ENCODE measurements at regions not wholly inside any gene's neighbourhood (a gene's known extent, or its start where the extent isn't known, plus 50 kb on each side); places are given as distances from the start of the nearest gene placed in this dataset.
"Not testable (repeated sequence)": the region's sequence is repeated elsewhere in the genome, so short reads cannot be mapped to it uniquely, and the experiment has no call there.

DNA sequence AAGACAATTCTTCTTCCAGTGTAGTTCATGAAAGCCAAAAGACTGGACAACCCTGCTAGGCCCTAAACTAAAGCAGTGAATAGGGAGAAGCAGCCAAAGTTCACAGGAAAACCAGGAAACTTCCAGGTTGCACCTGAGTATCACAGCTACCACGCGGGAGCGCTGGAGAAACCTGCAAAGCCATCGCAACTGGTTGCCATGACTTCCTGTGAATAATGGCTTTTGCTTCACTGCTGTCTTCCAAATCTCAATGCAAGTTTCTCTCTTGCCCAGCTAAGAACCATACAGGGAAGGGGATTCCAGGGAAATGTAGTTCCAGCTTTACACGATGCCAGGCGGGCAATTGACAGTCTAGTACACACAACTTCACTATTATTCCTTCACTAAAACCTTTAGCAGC is 114.1 kb downstream of the GXYLT1 start:
- no peak for DNase-seq (ENCODE audit: low read depth in 2 of 2)

- DNase-seq (ENCODE audit: low read depth in 2 of 2): no peak
Observed at GRCh38 chr12:42027546-42027945, 117.1 kb downstream of the GXYLT1 start.

DNA sequence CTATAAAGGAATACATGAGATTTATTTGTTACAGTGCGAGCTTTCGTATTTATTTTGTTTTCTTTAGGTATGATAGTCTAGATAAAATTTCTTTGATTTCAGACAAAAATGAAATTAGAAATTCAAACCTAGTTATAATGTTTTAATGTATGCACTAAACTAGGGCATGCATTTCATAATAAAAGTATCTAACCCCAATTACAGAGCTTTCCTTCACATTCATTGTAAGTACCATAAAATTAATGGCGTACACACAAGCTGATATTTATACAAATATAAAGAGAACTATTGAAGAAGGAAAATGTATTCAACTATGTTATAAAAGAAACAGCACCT is 120.2 kb downstream of the GXYLT1 start:
- DNase-seq (ENCODE audit: low read depth in 2 of 2): no peak

GRCh38 chr12:42023733-42024494 is 120.8 kb downstream of the GXYLT1 start:
- peak; percentile 33 to 45 for DNase-seq (ENCODE audit: low read depth in 2 of 2)

- not testable (repeated sequence) for DNase-seq (ENCODE audit: low read depth in 2 of 2)
Observed at GRCh38 chr12:42021937-42022336, 122.7 kb downstream of the GXYLT1 start.

DNA sequence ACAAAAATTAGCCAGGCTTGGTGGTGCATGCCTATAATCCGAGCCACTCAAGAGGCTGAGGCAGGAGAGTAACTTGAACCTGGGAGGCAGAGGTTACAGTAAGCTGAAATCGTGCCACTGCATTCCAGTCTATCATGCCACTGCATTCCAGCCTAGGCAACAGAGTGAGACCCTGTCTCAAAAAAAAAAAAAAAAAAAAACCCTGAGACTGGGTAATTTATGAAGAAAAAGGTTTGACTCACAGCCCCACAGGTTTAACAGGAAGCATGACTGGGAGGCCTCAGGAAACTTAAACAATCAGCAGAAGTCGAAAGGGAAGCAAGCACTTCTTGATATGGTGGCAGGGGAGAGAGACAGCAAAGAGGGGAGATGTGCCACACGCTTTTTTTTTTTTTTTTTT is 123.2 kb downstream of the GXYLT1 start:
- no peak for DNase-seq (ENCODE audit: low read depth in 2 of 2)

- DNase-seq (ENCODE audit: low read depth in 2 of 2): no peak
Observed at GRCh38 chr12:42020226-42020625, 124.4 kb downstream of the GXYLT1 start.

DNA sequence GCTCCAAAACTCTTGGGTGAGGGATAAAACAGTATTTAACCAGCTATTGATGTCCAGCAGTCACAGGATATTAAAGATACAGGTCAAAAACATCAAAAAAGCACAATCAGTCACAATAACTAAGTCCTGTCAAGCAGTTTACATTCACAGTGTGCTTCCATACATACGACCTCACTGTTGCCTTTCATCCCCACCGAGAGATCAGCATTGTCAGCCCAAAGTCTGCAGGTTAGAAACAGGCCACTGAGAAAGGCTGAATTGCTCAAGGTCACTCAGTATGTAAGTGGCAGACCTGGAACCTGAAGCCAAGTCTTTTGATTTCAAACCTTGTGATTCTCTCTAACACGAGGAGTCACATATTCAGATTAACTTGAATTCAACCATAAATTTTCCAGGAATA is 124.9 kb downstream of the GXYLT1 start:
- DNase-seq (ENCODE audit: low read depth in 2 of 2): no peak

DNA sequence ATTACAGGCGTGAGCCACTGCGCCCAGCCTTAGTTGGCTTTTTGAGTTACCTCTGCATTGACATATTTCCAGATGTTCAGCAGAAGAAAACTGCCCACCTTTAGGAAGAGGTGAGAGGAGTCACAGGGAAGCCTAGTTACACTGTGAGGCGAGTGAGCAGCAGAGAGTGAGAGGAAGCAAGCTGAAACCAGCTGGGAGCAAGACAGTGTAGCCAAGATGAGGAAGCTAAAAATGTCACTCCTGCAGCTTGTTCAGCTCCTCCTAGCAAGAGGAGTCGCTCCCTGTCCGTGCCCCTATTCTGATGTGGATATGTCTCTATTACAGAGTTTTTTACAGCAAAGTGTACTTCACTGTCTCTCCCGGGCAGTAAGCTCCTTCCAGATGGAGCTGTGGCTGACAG is 127.6 kb downstream of the GXYLT1 start:
- no peak for DNase-seq (ENCODE audit: low read depth in 2 of 2)

- no peak for DNase-seq (ENCODE audit: low read depth in 2 of 2)
Observed at GRCh38 chr12:42015051-42015461, 129.6 kb downstream of the GXYLT1 start.

GRCh38 chr12:42012501-42012900 is 132.2 kb downstream of the GXYLT1 start:
- not testable (repeated sequence) for DNase-seq (ENCODE audit: low read depth in 2 of 2)

GRCh38 chr12:42010715-42011114 is 134.0 kb downstream of the GXYLT1 start:
- DNase-seq (ENCODE audit: low read depth in 2 of 2): no peak

GRCh38 chr12:42010257-42010656 is 134.4 kb downstream of the GXYLT1 start:
- no peak for DNase-seq (ENCODE audit: low read depth in 2 of 2)

GRCh38 chr12:42008996-42009395 is 135.7 kb downstream of the GXYLT1 start:
- no peak for DNase-seq (ENCODE audit: low read depth in 2 of 2)

DNA sequence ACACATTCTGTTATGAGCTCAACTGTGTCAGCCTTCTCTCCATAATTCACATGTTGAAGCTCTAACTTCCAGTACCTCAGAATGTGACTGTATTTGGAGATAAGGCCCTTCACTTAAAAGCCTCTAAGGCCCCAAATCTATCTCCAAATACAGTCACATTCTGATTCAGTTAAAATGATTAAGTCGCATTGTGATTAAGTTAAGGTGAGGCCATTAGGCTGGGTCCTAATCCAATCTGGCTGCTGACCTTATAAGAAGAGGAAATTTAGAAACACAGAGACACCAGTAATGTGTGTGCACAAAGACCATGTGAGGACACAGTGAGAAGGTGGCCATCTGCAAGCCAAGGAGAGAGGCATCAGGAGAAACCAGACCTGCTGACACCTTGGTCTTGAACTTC is 141.6 kb downstream of the GXYLT1 start:
- DNase-seq (ENCODE audit: low read depth in 2 of 2): no peak

- DNase-seq (ENCODE audit: low read depth in 2 of 2): no peak
Observed at GRCh38 chr12:42002563-42002962, 142.1 kb downstream of the GXYLT1 start.

GRCh38 chr12:41998436-41998835 is 146.2 kb downstream of the GXYLT1 start:
- DNase-seq (ENCODE audit: low read depth in 2 of 2): no peak

GRCh38 chr12:41993283-41993682 is 151.4 kb downstream of the GXYLT1 start:
- DNase-seq (ENCODE audit: low read depth in 2 of 2): no peak

DNA sequence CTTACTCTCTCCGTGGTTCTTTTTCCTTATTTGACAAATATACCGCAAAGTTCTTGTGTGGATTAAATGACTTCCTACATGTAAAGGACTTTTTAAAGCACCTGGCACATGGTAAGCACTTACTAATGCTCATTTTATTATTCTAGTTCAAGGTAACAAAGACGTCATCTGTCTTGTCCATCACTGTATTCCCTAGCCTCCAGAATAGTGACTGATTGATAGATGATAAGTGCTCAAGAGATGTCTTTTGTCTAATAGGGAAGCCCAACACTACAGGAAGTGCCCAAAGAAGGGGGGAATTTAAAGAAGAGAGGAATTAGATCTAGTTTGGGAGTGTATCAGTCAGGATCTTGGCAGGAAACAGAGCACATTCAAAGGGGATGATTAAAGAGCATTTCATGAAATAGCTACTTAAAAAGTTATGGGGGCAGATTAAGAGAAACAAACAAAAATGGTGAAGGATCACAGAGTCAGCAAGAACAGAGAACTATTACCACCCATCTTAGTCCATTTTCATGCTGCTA is 151.9 kb downstream of the GXYLT1 start:
- DNase-seq (ENCODE audit: low read depth in 2 of 2): no peak

GRCh38 chr12:41992022-41992421 is 152.7 kb downstream of the GXYLT1 start:
- DNase-seq (ENCODE audit: low read depth in 2 of 2): no peak

DNA sequence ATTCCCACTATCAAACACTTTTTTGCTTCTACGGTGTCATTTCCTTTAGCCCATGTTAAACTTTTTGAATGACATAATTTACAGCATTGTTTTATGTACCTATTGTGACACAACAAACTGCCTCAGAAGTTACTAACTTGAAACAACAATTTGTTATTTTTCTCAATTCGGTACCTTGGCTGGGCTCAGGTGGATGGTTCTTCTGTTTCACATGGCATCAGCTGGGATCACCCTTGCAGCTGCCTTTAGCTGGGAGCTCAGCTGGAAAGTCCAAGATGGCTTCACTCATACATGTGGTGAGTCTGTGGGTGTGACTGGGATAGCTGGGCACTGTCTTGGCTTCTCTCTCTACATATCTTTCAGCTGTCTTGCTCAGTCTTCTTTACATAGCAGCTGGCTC is 156.0 kb downstream of the GXYLT1 start:
- DNase-seq (ENCODE audit: low read depth in 2 of 2): no peak

- DNase-seq (ENCODE audit: low read depth in 2 of 2): not testable (repeated sequence)
Observed at GRCh38 chr12:41986513-41986912, 158.2 kb downstream of the GXYLT1 start.

- no peak for DNase-seq (ENCODE audit: low read depth in 2 of 2)
Observed at GRCh38 chr12:41983856-41984255, 160.8 kb downstream of the GXYLT1 start.

GRCh38 chr12:41983394-41983793 is 161.3 kb downstream of the GXYLT1 start:
- DNase-seq (ENCODE audit: low read depth in 2 of 2): no peak
